ENCODE measurements at regions not wholly inside any gene's neighbourhood (a gene's known extent, or its start where the extent isn't known, plus 50 kb on each side); places are given as distances from the start of the nearest gene placed in this dataset.

GRCh38 chr2:81786811-81787210 lies 1482.3 kb upstream of the LRRTM1 start:
- no peak overlapping the region for H3K9ac ChIP-seq (ENCODE audit: insufficient read depth in 1 of 2, low read depth in 2 of 2, low read length in 2 of 2)
- H3K4me2 ChIP-seq (ENCODE audit: insufficient read depth, low read length) = no peak overlapping the region
- FAIRE-seq (no peak), DNase-seq (ENCODE audit: extremely low read depth in 1 of 4, low spot score in 3 of 4) (no peak), ATAC-seq (no peak)
- no peak overlapping the region for H3K4me3 ChIP-seq
- WGBS (ENCODE audit: insufficient coverage, low coverage, missing lambda C conversion rate) = 0% methylated on average over 3 of the region's 3 CpGs
- BruUV-seq (replicated peaks) = no TSS peak
- in situ Hi-C loops (cut with MboI) (no loop called here), intact Hi-C loops (cut with micrococcal nuclease) (no loop called here)
- no peak overlapping the region for H3K27ac ChIP-seq (ENCODE audit: extremely low read depth, low read depth, low read length)
- H3K9me3 ChIP-seq (replicated peaks; ENCODE audit: control insufficient read depth, insufficient read depth, low read depth, low read length) = no peaks in the 10 kb centered on the region; the same call in 1 of the 2 replicates
- H3K27me3 ChIP-seq (ENCODE audit: control insufficient read depth in 2 of 2, insufficient read depth in 2 of 2, low read length in 2 of 2) = no peaks in the 10 kb centered on the region
- ChIA-PET POLR2A (no interaction called here), CTCF (ENCODE audit: low intra/inter-chr PET ratio) (no interaction called here)
- H3K4me1 ChIP-seq (replicated peaks in 1 of 2; ENCODE audit: control insufficient read depth in 2 of 2, insufficient read depth in 2 of 2, low read length in 2 of 2) = no peaks in the 10 kb centered on the region
- H4K20me1 ChIP-seq (replicated peaks; ENCODE audit: control insufficient read depth, insufficient read depth, low read length) = no peaks in the 10 kb centered on the region
- no peaks in the 10 kb centered on the region for H3K9me1 ChIP-seq (ENCODE audit: control insufficient read depth, insufficient read depth, low read length)
- TF ChIP-seq PBX2 (CRISPR knock-in tag; IDR thresholded peaks at IDR 0.05; ENCODE audit: low read depth) = no peak
- TF ChIP-seq PBX2 (tag; conservative IDR thresholded peaks at IDR 0.05; ENCODE audit: low read depth) = no peak
- TF ChIP-seq POLR2A (conservative IDR thresholded peaks at IDR 0.05) = no peak
- TF ChIP-seq NFIX (CRISPR knock-in tag; IDR thresholded peaks at IDR 0.05; ENCODE audit: low read depth) = no peak
- TF ChIP-seq KAT7 (CRISPR knock-in tag; IDR thresholded peaks at IDR 0.05; ENCODE audit: borderline replicate concordance) = no peak
- TF ChIP-seq POLR3G (IDR thresholded peaks at IDR 0.05; ENCODE audit: extremely low read depth, insufficient read length, insufficient replicate concordance) = no peak
- TF ChIP-seq ZNF766 (CRISPR knock-in tag; conservative IDR thresholded peaks at IDR 0.05) = no peak
- TF ChIP-seq ZKSCAN8 (CRISPR knock-in tag; IDR thresholded peaks at IDR 0.05) = no peak
- no peak for TF ChIP-seq HOXB6 (CRISPR knock-in tag; IDR thresholded peaks at IDR 0.05; ENCODE audit: borderline replicate concordance)
- no peak for TF ChIP-seq RBM34 (IDR thresholded peaks at IDR 0.05; ENCODE audit: borderline replicate concordance, insufficient read depth, low read length)
- TF ChIP-seq ZBTB43 (CRISPR knock-in tag; IDR thresholded peaks at IDR 0.05) = no peak
- no peak for TF ChIP-seq PRMT5 (CRISPR knock-in tag; IDR thresholded peaks at IDR 0.05)
- no peak overlapping the region for H2AFZ ChIP-seq (ENCODE audit: low read depth, low read length)
- H3K36me3 ChIP-seq (ENCODE audit: control insufficient read depth, insufficient read depth, low read length) = no peaks in the 10 kb centered on the region
- H3K79me2 ChIP-seq (ENCODE audit: control insufficient read depth, insufficient read depth, low read length) = no peaks in the 10 kb centered on the region
